ENCODE measurements at regions not wholly inside any gene's neighbourhood (a gene's known extent, or its start where the extent isn't known, plus 50 kb on each side); places are given as distances from the start of the nearest gene placed in this dataset.

DNA sequence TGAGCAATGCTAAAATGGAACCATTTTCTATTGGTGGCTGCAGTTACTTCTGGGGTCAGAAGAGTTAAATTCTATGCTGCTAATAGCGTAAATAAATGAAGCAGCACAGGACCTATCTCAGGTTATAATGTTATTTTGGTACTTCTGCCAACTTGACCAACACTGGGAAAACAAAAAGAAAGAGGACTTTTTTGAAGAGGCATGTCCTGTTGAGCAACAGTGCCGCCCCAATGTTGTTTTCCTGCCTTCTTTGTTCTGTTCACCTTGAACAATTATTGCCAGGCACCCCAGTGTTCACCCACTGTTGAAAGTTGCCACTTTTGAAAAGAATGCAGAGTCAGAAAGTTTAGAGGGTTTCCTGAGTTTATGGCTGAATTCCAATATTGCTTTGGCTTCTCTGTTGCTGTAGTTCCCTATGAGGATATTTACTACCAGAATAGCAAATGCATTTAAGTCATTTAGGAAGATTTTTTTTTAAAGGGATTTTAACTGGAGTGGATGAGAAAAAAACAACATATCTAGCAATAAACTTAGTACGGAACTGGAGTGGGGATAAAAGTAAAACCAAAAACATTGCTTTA lies 679.0 kb upstream of the DPPA4 start:
- TF ChIP-seq CTCF (IDR thresholded peaks at IDR 0.05): no peak
- TF ChIP-seq POLR2A (IDR thresholded peaks at IDR 0.05): no peak

Measured in uterus (tissue), 2 donors.